ENCODE measurements at regions not wholly inside any gene's neighbourhood (a gene's known extent, or its start where the extent isn't known, plus 50 kb on each side); places are given as distances from the start of the nearest gene placed in this dataset.

DNA sequence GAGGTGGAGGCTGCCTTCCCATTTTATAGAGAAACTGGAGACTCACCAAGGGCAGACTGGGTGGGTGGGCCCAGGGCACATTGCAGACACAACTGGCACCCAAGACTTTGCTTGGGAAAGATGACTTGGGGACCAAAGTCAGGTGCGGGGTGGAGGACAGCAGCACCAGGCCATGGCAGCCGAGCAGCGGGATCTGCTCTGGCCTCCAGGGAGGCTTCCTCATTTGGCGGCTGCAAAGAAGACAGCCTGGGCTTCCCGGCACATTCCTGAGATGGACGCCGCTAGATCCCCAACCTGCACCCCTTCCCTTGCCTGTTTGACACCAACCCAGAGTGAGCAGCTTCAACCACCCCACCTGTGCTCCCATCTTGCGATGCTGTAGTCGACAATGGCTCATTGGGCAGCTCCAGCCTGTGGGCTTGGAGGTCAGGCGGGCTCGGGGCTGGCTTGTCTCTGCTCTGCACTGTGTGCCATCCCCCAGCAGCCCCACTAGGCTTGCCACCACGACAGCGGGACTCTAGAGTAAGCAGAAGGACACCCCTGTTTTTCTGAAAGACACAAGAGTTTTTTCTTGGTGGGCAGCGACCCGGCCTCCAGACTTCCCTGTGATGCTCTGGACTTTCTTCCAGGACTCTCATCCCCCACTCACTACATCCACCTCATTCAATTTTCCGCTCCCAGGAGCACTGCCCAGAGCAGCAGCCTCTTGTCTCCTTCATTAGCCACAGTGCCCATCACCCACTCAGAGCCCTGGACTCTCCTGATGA lies 184.9 kb upstream of the CST7 start:
- DNase-seq: no peak

DNA sequence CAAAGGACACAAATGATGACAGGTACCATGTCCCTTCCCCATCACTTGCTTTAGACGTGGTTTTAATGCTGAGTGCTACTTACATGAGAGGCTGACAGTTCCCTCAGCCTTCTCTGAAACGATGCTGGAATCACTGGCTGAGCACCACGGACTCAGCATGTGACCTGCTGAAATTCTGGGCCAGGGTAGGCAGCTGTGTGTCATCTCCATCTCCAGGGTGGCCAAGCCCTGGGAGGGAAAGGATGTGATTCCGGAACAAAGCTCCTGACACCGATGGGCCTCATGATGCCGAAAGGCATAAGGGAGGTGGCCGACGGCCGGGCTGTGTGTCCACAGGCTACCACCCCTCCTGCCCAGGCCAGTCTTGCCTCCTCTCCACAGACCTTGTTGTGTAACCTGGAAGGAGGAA lies 184.3 kb upstream of the CST7 start:
- no peak for DNase-seq

DNA sequence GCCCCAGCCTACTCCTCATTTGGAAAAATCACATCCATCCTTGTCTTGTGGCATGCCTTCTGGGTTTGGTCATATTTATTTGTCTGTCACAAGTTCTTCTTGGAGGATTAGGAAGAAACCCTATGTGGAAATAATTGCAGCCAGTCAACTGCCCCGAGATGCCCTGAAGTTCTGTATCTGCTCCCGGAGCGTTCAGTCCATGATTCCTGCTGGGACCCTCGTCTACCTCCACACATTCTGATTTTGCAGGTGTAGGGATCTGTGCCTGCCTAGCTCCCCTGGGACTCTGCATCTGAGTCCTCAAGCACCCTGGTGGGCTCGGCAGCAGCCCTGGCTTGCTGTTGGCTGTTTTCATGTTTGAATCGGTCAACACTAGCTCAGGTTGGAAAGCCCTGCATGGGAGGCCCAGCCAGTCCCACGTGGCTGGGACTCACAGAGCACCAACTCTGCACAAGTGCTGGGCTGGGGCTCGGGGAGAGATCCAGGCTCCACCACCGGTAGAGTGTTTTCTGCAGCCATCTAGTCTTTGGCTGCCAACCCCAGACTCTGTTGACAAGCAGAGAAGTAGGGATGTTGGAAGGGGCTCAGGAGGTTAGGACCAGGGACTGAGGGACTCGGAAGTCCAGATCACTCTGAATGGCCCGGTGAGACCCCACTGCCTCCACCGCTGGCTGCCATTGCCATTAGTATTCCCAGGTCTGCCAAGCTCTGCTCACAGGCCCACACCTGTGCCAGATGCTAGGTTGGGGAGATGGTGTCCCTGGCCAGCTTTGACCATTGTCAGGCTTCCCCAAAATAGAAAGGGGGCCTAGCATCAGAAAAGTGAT lies 183.5 kb upstream of the CST7 start:
- no peak for DNase-seq

DNA sequence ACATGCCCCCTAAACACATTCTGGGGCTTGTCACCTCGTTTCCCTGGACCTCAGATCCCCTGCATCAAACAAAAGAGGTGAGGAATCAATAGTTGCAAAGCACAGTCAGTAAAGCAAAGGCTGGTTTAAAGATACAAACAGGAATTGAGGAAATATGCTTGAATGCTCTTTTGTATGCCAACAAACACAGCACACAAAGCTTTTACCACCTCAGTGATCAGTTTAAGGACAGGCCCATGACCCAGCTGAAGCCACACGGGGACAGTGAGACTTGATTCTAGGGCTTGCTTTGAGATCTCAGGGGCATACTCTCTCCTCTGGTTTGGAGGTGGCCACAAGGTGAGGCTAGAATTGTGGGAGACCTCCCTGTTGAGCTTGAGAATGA lies 182.9 kb upstream of the CST7 start:
- DNase-seq: no peak

DNA sequence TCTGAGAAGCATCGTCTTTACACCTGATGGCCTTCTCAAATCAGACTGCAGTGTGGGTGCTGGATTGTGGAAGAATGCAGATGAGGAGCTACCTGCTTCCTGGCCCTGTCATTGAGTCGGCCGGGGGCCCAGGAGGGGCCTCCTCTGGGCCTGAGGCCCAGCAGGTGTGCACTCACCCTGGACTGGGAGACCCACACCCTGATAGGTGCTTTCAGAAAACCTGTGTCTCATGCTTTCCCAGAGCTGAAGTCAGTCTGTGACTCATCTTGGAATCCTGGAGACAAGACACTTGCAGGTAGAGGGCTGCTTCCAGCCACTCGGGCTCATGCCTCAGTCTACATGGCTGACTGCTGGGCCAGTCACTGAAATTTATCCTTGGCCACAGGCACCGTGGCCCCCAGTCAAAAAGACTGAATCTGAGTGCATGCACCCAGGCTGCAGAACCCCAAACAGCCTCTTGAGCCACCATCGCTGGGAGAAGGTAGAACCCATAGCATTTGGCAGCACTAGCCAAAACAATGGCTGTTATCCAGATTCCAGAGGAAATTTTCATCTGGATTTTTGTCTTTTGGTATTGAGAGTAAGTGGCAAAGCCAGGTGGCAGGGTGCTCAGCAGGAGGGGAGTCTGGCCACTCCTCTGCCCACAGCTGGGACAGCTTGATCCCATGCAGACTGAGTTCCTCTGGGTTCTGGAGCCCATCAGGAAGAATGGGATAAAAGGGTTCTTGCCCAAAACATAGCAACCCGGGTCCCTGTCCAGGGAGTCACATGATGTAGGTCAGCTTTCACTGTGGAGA lies 182.0 kb upstream of the CST7 start:
- no peak for DNase-seq

DNA sequence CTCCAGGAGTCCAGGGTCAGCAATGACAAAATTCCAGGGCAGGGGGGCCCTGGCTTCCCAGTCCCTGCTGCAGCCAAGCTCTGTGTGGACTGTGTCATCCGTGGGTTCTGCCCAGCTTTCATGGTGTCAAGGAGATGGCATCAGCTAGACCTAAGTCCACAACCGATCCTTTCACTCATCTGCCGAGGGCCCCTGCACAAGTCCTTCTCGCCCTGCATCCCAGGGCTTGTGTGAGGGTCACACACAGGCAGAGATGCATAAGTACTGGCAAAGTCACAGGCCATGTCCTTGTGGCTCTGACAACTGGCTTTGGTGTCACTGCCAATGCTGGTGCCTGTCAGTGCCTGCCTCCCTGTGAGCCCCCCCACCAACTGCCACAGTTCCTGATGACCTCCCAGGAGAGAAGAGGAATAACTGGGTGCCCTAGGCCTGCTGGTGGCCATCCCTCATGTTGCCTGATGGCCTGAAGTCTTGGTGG lies 181.4 kb upstream of the CST7 start:
- no peak for DNase-seq

DNA sequence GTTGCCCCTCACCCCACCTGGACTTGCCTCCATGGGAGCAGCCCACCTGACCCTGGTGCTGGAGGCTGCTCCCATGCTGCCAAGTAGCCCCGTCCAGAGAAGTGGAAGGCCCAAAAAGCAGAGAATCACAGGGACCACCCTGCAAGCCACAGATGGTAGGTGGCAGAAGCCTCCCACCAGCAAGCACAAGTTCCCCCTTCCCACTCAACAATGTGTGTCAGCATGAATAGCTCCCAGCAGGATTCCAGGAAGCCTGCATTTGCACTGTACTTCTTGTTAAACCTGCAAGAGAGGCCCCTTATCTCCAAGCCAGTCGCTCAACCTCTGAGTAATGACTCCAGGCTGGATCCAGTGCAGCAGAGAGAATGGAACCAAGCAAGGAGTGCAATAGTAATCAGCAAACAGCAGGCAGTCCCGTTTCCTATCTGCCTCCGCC lies 180.8 kb upstream of the CST7 start:
- no peak for DNase-seq

DNA sequence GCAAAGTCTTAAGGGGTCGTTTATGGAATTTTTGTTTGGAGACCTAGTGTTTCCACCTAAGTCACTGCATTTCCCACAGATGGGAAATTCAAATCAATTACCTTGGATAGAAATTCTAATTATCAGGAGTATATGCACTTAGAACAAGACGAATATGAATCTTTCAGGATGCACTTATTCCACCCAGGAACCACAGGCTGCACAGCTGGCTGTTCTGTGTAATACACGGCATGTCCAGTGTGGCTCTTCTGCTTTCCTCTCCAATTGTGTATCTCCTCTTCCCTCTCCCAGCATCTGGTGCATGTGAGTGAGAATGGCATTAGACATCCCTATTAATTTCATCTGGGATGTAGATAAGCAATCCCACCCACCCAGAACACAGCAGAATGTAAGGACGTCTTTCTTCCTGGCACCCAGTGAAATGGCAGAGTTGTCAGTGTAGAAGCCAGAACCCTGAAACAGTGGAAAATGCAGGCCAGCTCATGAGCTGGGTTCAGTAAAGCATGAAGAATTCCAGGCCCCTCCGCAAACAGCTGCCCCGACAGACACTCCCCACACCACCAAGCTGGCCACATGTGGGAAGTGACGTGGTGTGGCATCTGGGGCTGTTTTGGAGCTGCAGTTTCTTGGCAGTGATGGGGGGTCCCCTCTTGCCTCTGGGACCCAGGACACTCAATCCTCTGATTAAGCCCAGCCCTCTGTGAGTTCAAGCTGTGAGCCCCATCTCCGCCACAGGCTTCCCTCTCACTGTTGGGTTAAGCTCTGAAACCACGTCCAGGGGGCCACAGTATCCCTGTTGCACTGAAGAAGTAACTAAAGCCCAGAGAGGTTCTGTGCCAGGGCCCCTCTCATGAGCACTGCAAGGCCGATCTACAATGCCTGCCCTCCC lies 180.1 kb upstream of the CST7 start:
- DNase-seq: no peak

DNA sequence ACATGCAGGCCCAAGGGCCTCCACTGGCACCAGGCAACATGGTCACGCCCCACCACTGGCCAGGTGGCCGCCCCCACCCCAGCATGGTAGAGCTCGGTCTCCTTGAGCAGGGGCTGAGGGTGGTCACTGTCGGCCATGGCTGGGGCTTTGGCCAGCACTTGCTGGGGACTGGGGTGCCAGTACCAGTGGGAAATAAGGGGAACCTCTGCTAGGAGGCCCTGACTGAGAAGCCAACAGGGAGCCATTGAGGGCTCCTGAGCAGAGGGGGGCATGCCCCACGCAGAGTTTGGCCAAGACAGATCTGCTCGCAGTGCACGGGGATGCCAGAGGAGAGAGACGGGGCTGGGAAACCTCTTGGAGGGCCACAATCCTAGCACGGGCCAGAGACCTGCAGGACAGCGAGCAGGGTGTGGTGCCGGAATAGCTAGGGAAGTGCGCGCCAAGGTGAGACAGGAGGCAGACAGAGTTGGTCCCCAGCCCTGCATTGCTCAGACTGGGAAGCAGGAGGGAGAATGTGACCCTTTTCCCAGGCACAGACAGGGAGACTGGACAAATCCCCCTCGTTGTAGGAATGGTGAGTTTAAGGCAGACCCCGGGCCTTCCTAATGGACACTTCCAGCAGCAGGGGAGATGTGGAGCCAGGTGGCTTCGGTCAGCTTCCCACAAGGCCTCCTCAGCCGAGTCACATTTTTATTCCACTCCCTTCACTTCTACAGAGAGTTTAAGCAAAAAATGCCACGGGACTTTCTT lies 179.0 kb upstream of the CST7 start:
- no peak for DNase-seq

DNA sequence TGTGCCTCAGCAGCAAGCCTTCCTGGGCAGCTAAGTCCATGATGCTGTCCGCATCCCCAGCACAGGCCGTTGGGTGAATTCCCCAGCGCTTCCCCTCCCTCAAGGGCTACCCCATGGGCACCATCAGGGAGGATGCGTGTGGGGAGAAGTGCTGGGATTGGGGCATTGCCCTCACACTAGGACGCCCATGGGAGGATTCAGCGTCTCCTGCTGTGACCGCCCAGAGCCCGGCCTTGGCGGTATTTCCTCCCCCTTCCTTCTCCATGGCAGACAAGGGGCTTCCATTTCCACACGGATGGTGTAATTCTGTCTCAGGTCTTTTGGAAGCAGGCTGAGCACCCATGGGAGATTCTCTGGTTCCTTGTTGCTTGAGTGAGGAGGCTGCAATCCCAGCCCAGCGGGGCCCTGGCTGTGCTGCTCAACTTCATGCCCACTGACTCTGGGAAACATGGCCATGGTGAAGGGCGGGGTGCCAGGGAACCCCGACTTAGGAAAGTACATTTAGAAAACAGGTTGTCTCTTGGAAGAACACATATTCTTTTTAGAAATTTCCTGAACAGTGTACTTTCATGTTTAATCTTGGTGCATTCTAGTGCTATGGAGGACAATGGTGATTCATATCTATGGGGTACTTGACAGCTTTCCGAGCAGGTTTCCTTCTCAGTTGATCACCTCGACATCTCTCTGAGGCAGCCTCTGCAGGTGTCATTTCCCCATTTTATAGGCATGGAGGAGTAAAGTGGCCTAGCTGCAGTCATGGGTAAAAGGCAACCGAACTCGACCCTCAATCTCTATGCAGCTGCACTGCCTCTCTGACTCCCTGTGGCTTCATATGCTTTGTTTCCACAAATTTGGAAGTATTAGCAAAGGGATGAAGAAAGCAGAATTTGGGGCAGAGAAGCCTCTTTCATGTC lies 178.2 kb upstream of the CST7 start:
- no peak for DNase-seq

DNA sequence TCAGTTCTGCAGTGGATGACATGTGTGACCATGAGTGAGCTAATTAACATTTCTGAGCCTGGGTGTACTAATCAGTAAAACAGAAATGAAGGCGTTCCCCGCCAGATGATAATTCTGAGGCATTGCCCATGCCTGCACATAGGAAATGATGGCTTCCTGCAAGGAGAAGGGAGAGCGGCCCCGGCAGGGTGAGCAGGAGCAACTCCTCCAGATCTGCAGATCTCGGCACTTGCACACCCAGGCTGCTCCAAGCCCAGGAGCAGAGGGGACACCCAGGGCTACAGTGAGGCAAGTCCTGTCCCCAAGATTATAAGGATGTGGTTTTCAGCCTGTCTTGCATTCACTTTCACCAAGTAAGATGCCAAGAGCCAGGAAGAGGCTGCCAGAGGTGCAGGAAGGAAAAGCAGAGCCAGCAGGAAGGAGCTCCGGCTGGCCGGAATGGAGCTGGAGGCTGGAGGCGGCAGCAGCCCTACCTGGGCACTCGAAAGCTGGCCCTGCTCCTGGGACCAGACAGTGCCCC lies 177.5 kb upstream of the CST7 start:
- DNase-seq: no peak

DNA sequence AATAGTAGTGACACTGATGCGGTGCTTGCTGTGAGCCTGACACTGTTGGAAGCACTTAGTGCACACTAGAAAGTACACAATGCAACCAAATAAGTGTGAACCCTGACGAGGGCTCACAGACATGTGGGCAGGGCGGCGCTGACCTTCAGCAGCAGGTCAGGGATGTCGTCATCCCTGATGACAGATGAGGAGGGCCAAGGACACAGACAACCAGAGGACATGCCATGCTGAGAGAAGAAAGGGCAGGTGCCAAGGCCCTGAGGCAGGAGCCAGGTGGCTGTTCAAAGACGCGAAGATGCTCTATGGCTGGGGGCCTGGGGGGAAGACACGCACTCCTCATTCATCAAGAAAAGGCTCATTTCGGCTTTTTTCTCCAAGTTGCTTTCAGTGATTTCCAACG lies 176.4 kb upstream of the CST7 start:
- no peak for DNase-seq

DNA sequence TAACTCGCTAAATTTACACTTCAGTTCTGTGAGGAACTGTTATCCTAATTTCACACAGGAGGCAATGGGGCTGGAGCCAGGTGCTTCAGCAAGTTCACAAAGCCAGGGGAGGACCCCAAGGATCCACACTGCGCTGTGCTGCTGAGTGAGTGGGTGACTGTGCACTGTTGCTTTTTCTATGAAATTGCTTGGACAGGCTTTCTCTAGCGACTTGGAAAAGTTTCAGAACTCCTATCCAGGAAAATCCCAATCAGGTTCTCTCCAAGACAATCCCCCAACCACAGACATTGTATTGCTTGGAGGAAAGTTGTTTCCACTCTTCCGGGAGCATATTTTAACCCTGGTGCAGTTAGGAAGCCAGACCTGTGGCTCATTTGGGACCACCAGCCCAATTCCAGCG lies 175.9 kb upstream of the CST7 start:
- DNase-seq: no peak

DNA sequence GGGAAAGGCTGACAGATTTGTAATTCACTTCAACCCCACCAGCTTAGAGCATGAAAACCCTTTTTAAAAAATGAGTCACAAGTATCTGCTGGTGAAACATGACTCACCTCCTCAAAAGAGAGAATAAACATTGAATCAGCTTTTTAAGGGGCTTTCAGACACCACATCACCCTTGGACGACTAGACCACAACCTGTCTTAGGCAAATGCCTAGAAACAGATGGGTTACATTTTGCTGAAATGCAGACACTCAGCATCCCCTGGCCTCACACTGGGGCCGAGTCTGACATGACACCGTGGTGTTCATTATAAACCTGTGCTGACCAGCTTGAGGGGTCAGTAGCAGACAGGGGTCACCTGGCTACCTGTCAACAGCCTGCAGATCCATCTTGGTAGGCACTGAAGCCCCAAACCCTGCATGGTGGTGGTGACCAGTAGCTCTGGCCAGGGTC lies 175.3 kb upstream of the CST7 start:
- no peak for DNase-seq

DNA sequence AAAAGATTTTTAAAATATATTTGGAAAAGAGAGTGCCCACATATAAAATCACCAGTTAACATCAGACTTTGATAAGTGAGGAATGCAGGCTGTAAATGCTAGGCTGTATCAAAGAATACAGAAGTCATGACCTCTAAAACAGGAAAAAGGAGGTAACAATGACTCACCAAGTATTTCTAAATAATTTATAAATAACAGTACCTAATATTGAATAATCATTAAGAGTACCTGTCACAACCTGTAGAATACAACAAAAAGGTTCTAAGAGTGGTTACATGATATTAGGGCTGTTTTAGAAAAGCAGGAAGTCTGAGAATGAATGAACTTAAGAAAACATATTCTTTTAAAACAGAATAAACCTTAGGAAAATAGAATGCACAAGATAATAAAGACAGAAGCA lies 173.1 kb upstream of the CST7 start:
- no peak for DNase-seq

DNA sequence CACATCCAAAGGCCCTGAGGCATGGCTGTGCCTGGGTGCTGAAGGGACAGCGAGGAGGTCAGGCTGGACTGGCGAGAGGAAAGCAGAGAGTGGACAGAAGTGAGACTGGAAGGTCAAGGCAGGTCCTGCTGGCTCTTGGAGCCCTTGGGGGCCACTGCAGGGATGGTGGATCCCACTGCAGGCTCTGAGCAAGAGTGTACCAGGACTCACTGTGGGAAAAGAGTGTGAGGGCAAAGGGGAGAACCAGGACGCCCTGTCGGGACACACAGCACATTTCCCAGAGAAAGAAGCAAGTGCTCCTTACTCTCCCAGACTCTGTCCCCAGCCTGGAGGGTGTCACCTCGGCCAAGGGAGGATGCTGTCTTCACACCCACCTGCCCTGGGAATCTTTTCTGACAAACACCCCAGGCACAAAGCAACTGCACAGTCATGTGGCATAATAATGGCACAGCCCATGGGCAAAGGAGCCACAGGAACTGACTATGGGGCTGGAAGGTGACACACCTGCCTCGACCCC lies 172.3 kb upstream of the CST7 start:
- DNase-seq: no peak

DNA sequence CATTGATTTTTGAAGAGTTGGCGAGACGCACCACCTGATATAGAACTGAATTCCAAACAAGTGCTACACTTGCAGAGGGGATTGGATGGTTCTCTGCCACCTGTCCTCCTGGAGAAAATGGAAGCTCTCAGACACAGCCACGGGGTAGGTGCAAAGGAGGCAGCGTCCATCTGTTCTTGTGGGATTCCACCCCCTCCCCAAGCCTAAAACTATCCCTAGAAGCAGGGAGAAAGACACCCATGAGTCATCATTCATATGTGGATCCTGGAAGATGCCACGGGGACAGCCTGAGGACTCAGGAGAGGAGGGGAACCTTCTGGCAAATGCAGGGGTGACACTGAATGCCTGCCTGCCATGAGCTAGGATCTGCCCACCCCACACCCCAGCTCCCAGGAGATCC lies 171.3 kb upstream of the CST7 start:
- no peak for DNase-seq

DNA sequence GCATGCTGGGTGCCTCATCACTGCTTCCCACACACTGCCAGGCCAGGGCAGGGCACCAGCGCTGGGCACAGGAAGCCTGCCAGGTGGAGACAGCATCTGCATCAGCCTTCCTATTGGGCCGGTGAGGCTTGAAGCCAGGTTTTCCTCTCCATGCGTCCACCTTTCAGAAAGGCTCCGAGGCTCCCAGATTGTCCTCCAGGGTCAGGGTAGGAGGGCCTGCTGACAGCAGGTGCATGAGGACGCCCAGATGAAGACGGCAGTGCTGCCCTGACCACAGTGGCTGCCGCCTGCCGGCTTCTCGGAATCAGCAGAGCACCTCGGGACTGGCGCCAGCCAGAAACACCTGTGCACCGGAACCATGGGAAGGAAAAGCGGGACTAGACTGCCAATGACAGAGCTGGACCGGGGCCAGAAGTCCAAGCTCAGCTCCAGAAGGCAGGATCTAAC lies 170.5 kb upstream of the CST7 start:
- no peak for DNase-seq

DNA sequence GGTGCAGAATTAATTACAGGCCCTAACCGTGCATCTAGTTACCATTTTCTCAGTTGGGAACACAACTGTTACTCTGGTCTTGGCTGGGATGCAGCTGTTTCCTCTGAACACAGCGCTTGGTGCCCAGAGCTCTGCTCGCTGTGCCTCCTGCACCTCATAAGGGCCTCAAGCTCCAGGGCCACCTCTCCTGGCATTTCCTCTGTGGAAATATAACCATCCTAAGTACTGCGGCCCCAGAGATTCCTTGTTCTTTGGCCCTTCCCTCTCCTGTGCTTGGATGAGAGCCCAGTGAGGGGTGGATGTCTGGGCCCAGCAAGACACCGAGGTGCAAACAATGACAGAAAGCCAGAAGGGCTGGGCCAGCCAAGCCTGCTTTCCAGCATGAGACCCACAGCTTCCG lies 169.9 kb upstream of the CST7 start:
- DNase-seq: no peak

DNA sequence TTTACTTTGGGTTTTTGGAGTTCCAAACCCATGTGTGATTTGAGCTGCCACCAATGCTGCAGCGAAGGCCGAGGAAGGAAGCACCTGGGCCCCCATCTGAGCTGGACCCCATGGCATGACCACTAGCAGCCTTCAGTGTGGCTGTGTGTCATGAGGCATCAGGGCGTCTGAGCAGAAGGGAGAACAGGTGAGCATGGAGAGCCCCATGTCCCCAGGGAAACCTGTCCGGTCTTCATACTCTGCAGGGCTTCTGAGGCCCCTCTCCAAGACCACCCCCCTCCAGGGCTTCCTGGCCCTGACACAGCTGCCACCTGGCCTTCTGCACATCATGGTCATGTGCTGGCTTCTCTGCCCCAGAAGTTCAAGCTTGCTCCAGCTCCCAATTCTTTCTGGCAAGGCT lies 169.1 kb upstream of the CST7 start:
- DNase-seq: no peak

Data from AML-193 (cell line).